ENCODE measurements at regions not wholly inside any gene's neighbourhood (a gene's known extent, or its start where the extent isn't known, plus 50 kb on each side); places are given as distances from the start of the nearest gene placed in this dataset.
"Not testable (repeated sequence)": the region's sequence is repeated elsewhere in the genome, so short reads cannot be mapped to it uniquely, and the experiment has no call there.

DNA sequence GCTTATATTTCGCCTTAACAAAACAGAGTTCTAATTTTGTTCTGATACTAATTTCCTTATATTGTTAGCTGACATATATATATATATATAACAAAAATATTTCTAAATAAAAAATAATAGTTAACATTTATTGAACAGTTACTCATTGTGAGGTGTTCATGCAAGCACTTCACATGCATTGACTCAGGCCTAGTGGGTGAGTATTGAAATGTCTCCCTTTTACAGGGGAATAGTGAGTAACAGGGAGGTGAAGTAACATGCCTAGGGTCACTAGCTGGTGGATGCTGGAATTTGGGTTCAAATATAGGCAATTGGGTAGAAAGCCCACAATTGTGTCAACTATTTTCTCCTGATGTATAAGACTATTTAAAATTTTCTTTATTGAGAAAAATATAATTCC is 102.6 kb upstream of the ZPLD1 start:
- H3K4me3 ChIP-seq, result no peak overlapping the region
- H3K4me1 ChIP-seq, result no peaks in the 10 kb centered on the region
- no peak for DNase-seq (ENCODE audit: low spot score in 2 of 2)
- no peaks in the 10 kb centered on the region for H3K9me3 ChIP-seq
- no peaks in the 10 kb centered on the region for H3K27me3 ChIP-seq (ENCODE audit: low read depth)
- in situ Hi-C loops (cut with MboI; ENCODE audit: low sequenced_read_pairs), result no loop called here
- H3K36me3 ChIP-seq (replicated peaks), result no peaks in the 10 kb centered on the region; the same call in 1 of the 2 replicates

DNA sequence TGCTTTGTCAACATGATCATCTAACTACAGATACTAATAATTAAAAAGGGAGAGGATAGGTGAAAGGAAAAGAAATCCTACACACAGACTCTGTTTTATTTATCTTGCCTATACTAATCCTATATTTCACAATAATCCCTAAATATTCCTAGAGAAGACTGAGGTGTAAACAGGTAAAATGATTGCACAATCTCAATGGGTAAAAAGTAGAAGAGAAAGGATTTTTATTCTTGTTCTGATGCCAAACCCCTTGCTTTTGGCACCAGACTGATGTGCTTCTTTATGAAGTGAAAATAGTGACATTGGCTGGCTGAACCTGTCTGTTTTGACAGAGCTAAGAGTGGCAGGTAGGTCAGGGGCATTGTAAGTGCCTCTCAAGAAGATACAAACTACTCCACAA is 101.9 kb upstream of the ZPLD1 start:
- Histone ChIP-seq H3K36me3 (replicated peaks) (no peaks in the 10 kb centered on the region; the same call in 1 of the 2 replicates), H3K9me3 (no peaks in the 10 kb centered on the region), H3K4me3 (no peak overlapping the region), H3K27me3 (ENCODE audit: low read depth) (peaks cover 4% of the 10 kb centered on the region; the same call in 1 of the 2 replicates), H3K4me1 (no peaks in the 10 kb centered on the region)
- in situ Hi-C loops (cut with MboI; ENCODE audit: low sequenced_read_pairs), result no loop called here
- no peak for DNase-seq (ENCODE audit: low spot score in 2 of 2)

GRCh38 chr3:102336130-102336529 is 98.7 kb upstream of the ZPLD1 start:
- Histone ChIP-seq H3K36me3 (replicated peaks) (no peaks in the 10 kb centered on the region; the same call in 1 of the 2 replicates), H3K27me3 (ENCODE audit: low read depth) (peaks cover 4% of the 10 kb centered on the region; the same call in 1 of the 2 replicates), H3K4me1 (no peaks in the 10 kb centered on the region), H3K9me3 (no peaks in the 10 kb centered on the region), H3K4me3 (no peak overlapping the region)
- in situ Hi-C loops (cut with MboI; ENCODE audit: low sequenced_read_pairs), result no loop called here
- no peak for DNase-seq (ENCODE audit: low spot score in 2 of 2)

- H3K9me3 ChIP-seq, result no peaks in the 10 kb centered on the region
- peaks cover 4% of the 10 kb centered on the region; the same call in 1 of the 2 replicates for H3K27me3 ChIP-seq (ENCODE audit: low read depth)
- no peaks in the 10 kb centered on the region; the same call in 1 of the 2 replicates for H3K36me3 ChIP-seq (replicated peaks)
- H3K4me3 ChIP-seq, result no peak overlapping the region
- in situ Hi-C loops (cut with MboI; ENCODE audit: low sequenced_read_pairs), result no loop called here
- no peaks in the 10 kb centered on the region for H3K4me1 ChIP-seq
- DNase-seq (ENCODE audit: low spot score in 2 of 2), result no peak
Measured at GRCh38 chr3:102339671-102340070, 95.1 kb upstream of the ZPLD1 start.

- H3K36me3 ChIP-seq (replicated peaks), result no peaks in the 10 kb centered on the region
- H3K27me3 ChIP-seq (ENCODE audit: low read depth), result no peaks in the 10 kb centered on the region
- no peaks in the 10 kb centered on the region for H3K9me3 ChIP-seq
- in situ Hi-C loops (cut with MboI; ENCODE audit: low sequenced_read_pairs), result no loop called here
- no peaks in the 10 kb centered on the region for H3K4me1 ChIP-seq
- no peak for DNase-seq (ENCODE audit: low spot score in 2 of 2)
- H3K4me3 ChIP-seq, result no peak overlapping the region
Measured at GRCh38 chr3:102346897-102347296, 87.9 kb upstream of the ZPLD1 start.

DNA sequence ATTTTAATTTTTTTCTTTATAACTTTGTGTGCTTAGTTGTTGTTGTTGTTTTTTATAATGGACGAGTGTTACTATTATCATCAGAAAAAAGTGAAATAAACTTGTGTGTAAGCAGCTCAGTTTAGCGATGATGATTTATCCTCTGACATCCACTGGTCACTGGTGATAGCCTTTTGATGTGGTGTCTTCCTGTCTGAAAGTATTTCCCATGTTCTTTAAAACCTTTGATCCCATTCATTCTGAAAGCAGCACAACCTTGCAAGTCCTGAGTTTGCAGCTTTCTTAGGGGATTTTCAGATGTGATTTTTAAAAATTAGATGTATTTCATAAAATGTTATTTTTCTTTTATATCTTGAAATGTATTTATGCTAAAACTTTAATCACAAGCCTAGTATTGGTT is 85.9 kb upstream of the ZPLD1 start:
- in situ Hi-C loops (cut with MboI; ENCODE audit: low sequenced_read_pairs), result no loop called here
- Histone ChIP-seq H3K36me3 (replicated peaks) (no peaks in the 10 kb centered on the region), H3K27me3 (ENCODE audit: low read depth) (no peaks in the 10 kb centered on the region)

GRCh38 chr3:102353148-102353547 is 81.7 kb upstream of the ZPLD1 start:
- in situ Hi-C loops (cut with MboI; ENCODE audit: low sequenced_read_pairs), result no loop called here
- no peak for DNase-seq (ENCODE audit: low spot score in 2 of 2)
- Histone ChIP-seq H3K27me3 (ENCODE audit: low read depth) (no peaks in the 10 kb centered on the region), H3K36me3 (replicated peaks) (no peaks in the 10 kb centered on the region), H3K4me3 (no peak overlapping the region), H3K4me1 (no peaks in the 10 kb centered on the region), H3K9me3 (no peaks in the 10 kb centered on the region)

More for the DNA sequence above, 85.9 kb upstream of the ZPLD1 start:
- Histone ChIP-seq H3K4me1 (no peaks in the 10 kb centered on the region), H3K4me3 (no peak overlapping the region), H3K9me3 (no peaks in the 10 kb centered on the region)
- DNase-seq (ENCODE audit: low spot score in 2 of 2), result no peak

DNA sequence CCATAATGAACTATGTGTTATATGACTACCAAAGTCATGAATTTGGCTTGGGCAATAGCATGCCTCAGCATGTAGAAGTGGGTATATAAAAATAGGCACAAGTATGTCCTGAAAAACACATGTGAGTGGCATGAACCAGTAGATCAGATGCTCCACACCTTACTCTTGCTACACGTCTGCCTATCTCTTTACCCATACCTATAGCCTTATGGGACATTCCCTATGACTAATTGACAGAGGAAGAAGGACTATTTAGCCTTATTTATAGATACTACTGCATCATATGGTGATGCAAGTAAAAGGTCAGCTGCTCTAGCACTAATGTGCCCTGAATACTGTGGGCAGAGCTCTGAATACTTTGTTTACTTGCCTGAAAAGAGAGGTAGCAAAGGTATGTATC is 81.0 kb upstream of the ZPLD1 start:
- Histone ChIP-seq H3K9me3 (no peaks in the 10 kb centered on the region), H3K27me3 (ENCODE audit: low read depth) (no peaks in the 10 kb centered on the region), H3K4me1 (no peaks in the 10 kb centered on the region), H3K36me3 (replicated peaks) (no peaks in the 10 kb centered on the region), H3K4me3 (no peak overlapping the region)
- in situ Hi-C loops (cut with MboI; ENCODE audit: low sequenced_read_pairs), result no loop called here
- no peak for DNase-seq (ENCODE audit: low spot score in 2 of 2)

DNA sequence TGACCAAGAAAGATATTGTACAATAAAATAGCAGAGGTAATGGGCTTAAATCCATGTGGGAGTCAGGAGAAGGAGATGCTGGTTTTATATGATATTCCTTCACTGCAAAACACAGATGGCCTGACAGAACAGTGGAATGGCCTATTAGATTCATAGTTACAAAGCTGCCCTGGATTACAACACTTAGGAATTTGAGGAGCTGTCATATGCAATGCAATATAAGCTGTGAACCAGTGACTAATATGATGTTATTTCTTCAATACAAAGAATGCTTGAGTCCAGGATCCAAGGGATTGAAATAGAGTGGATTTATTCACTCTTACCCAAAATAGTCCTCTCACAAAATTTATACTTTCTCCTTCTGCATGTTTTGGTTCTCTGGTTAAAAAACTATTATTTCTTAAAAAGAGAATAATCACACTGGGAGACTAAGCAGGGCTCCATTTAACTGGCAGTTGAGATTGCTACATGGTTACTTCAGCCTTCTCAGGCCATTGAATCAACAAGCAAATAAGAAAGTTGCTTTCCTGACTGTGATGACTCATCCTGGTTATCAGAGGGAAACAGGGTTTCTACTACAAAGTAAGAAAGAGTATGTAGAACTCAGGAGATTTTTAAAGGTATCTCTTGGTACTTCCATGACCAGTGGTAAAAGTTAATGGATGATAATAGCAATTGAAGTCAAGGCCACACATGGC is 79.8 kb upstream of the ZPLD1 start:
- Histone ChIP-seq H3K36me3 (replicated peaks) (no peaks in the 10 kb centered on the region), H3K4me1 (no peaks in the 10 kb centered on the region), H3K4me3 (no peak overlapping the region), H3K9me3 (no peaks in the 10 kb centered on the region), H3K27me3 (ENCODE audit: low read depth) (no peaks in the 10 kb centered on the region)
- DNase-seq (ENCODE audit: low spot score in 2 of 2), result no peak
- in situ Hi-C loops (cut with MboI; ENCODE audit: low sequenced_read_pairs), result no loop called here

DNA sequence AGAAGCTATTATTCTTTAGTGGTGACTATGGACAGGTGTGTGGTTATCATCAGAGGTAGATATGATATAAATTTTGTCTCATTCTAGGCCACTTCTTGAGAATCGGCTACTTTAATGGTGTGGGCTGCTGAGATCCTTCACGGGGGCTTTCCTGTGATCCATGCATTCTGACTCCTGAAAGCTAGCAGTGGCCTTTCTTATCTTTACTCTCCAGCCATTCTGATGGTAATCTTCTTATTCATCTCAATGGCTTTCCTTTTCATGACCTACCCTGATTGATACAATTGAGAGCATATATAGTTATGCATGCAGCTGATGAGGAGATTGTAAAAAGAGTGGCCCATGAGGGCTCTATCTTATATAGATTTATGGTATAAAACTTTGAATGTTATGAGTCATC is 78.3 kb upstream of the ZPLD1 start:
- Histone ChIP-seq H3K4me3 (no peak overlapping the region), H3K4me1 (no peaks in the 10 kb centered on the region), H3K27me3 (ENCODE audit: low read depth) (no peaks in the 10 kb centered on the region), H3K9me3 (no peaks in the 10 kb centered on the region), H3K36me3 (replicated peaks) (no peaks in the 10 kb centered on the region)
- in situ Hi-C loops (cut with MboI; ENCODE audit: low sequenced_read_pairs), result no loop called here
- DNase-seq (ENCODE audit: low spot score in 2 of 2), result no peak

DNA sequence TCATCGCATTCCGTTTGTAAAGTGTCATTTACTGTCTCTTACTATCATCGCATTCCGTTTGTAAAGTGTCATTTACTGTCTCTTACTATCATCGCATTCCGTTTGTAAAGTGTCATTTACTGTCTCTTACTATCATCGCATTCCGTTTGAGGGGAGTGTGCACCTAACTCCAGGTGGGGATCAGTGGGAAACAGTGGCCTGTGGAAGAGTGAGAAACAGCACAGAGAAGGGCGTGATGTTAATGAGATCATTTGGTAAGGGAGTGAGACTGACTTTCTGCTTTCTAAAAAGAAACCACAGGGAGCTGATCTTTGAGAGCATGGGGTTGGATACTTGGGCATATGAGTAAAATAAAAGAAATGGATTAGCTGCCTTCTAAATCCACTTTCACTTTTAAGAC is 77.5 kb upstream of the ZPLD1 start:
- in situ Hi-C loops (cut with MboI; ENCODE audit: low sequenced_read_pairs); H3K27me3 ChIP-seq (ENCODE audit: low read depth); H3K4me3 ChIP-seq; H3K9me3 ChIP-seq; H3K36me3 ChIP-seq (replicated peaks); DNase-seq (ENCODE audit: low spot score in 2 of 2); H3K4me1 ChIP-seq: not testable (repeated sequence)

DNA sequence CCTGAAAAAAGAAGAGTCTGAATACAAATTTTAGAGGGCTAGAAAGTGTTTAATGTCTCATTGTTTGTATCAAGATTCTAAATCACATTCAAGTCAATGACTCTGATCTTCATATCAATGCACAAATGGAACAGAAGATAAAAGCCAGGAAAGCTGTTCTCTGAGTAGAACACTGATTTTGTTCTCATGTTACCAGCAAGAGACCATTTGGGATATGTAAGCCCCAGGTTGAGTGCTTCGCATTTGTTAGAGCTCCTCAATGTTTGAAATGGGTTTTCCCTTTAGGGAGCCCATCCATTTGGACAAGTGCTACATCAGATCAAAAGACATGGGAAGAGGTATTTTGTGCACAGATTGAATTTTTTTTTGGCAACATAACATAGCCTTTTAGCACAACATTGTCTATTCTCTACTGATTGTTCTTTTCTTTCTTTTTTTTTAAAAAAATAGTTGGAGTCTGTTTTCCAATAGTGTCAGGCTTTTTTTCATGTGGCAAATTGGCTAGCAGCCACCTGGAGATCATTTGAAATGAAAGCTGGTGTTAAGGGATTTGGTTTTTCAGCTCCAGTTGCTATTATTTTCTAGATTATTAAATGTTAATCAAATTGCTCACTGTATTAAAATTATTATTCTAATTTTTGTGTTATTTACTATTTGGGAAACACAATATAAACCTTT is 74.5 kb upstream of the ZPLD1 start:
- in situ Hi-C loops (cut with MboI; ENCODE audit: low sequenced_read_pairs), result no loop called here
- no peak for DNase-seq (ENCODE audit: low spot score in 2 of 2)

GRCh38 chr3:102361101-102361500 is 73.7 kb upstream of the ZPLD1 start:
- Histone ChIP-seq H3K36me3 (replicated peaks) (no peaks in the 10 kb centered on the region), H3K4me1 (no peaks in the 10 kb centered on the region), H3K27me3 (ENCODE audit: low read depth) (no peaks in the 10 kb centered on the region), H3K4me3 (no peak overlapping the region), H3K9me3 (no peaks in the 10 kb centered on the region)
- in situ Hi-C loops (cut with MboI; ENCODE audit: low sequenced_read_pairs), result no loop called here
- no peak for DNase-seq (ENCODE audit: low spot score in 2 of 2)

More for the DNA sequence above, 74.5 kb upstream of the ZPLD1 start:
- no peaks in the 10 kb centered on the region for H3K9me3 ChIP-seq
- H3K36me3 ChIP-seq (replicated peaks), result no peaks in the 10 kb centered on the region
- H3K4me1 ChIP-seq, result no peaks in the 10 kb centered on the region
- H3K27me3 ChIP-seq (ENCODE audit: low read depth), result no peaks in the 10 kb centered on the region
- H3K4me3 ChIP-seq, result no peak overlapping the region

DNA sequence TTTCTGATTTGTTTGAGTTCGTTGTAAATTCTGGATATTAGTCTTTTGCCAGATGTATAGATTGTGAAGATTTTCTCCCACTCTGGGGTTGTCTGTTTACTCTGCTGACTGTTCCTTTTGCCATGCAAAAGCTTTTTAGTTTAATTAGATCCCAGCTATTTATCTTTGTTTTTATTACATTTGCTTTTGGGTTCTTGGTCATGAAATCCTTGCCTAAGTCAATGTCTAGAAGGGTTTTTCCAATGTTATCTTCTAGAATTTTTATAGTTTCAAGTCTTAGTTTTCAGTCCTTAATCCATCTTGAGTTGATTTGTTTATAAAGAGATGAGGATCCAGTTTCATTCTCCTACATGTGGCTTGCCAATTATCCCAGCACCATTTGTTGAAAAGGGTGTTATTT is 68.7 kb upstream of the ZPLD1 start:
- H3K4me3 ChIP-seq; H3K27me3 ChIP-seq (ENCODE audit: low read depth); DNase-seq (ENCODE audit: low spot score in 2 of 2); H3K4me1 ChIP-seq; in situ Hi-C loops (cut with MboI; ENCODE audit: low sequenced_read_pairs); H3K36me3 ChIP-seq (replicated peaks); H3K9me3 ChIP-seq: not testable (repeated sequence)
